ENCODE measurements at regions not wholly inside any gene's neighbourhood (a gene's known extent, or its start where the extent isn't known, plus 50 kb on each side); places are given as distances from the start of the nearest gene placed in this dataset.

DNA sequence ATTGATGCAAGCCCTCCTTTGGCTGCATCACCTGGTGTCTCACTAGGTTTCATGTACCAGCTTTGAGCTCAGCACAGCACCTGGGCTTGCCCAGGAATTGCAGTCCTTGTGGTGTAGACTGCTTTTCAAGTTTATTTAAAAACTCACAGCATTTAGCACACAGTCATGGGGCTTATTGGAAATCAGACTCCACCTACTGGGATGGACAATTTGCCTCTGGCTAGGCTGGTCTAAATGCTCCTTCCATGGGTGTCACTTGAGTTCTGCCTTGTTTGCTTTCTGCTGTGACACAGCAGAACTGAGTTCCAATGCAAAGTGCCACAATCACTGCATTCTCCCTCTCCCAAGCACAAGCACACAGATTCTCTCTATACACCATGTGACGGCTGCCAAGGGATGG is 453.3 kb downstream of the GABRG2 start:
- Histone ChIP-seq H2AFZ (no peak overlapping the region), H3K4me1 (ENCODE audit: insufficient read depth) (no peaks in the 10 kb centered on the region), H4K20me1 (ENCODE audit: insufficient read depth, poor library complexity, severe bottlenecking) (no peaks in the 10 kb centered on the region)

DNA sequence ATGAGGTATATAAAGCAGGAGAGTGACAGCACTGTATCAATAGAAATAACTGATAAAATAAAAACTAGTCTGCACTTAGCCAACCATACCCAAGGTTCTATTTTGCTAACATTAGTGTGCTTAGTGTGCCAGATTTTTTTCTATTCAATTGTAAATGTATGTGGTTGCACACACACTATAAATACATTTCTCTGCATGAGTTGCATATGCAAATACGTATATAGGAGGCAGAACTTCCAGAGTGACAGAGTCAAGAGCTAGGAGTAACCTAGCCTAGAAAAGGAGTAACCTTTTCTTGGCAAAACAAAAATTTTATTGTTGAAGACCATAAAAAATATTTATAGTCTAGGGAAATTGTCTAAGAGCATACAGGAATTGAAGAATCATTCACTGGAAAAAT is 461.6 kb downstream of the GABRG2 start:
- no peaks in the 10 kb centered on the region for H3K4me1 ChIP-seq (ENCODE audit: insufficient read depth)
- H4K20me1 ChIP-seq (ENCODE audit: insufficient read depth, poor library complexity, severe bottlenecking), result no peaks in the 10 kb centered on the region
- no peak overlapping the region for H3K4me2 ChIP-seq
- no peak for DNase-seq (ENCODE audit: low spot score)
- H3K4me3 ChIP-seq, result no peak overlapping the region
- H3K9me2 ChIP-seq (replicated peaks; ENCODE audit: insufficient read depth), result no peaks in the 10 kb centered on the region
- no peak overlapping the region for H3K27ac ChIP-seq
- 76% methylated on average over 1 of the region's 1 CpG for WGBS (ENCODE audit: low lambda C conversion rate, missing lambda C conversion rate)
- H3K36me3 ChIP-seq (replicated peaks; ENCODE audit: insufficient read depth, low read depth), result no peaks in the 10 kb centered on the region
- no peaks in the 10 kb centered on the region for H3K9me3 ChIP-seq (ENCODE audit: low read depth)
- H3K79me2 ChIP-seq, result no peaks in the 10 kb centered on the region
- TF ChIP-seq, protein P1, sequence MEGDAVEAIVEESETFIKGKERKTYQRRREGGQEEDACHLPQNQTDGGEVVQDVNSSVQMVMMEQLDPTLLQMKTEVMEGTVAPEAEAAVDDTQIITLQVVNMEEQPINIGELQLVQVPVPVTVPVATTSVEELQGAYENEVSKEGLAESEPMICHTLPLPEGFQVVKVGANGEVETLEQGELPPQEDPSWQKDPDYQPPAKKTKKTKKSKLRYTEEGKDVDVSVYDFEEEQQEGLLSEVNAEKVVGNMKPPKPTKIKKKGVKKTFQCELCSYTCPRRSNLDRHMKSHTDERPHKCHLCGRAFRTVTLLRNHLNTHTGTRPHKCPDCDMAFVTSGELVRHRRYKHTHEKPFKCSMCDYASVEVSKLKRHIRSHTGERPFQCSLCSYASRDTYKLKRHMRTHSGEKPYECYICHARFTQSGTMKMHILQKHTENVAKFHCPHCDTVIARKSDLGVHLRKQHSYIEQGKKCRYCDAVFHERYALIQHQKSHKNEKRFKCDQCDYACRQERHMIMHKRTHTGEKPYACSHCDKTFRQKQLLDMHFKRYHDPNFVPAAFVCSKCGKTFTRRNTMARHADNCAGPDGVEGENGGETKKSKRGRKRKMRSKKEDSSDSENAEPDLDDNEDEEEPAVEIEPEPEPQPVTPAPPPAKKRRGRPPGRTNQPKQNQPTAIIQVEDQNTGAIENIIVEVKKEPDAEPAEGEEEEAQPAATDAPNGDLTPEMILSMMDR (IDR thresholded peaks at IDR 0.05; ENCODE audit: poor library complexity), result no peak
- no peak for TF ChIP-seq EZH2 (IDR thresholded peaks at IDR 0.05; ENCODE audit: borderline replicate concordance)
- no peak for TF ChIP-seq EZH2phosphoT487 (IDR thresholded peaks at IDR 0.05; ENCODE audit: low read depth, severe bottlenecking, unreplicated experiment)
- no peak overlapping the region for H2AFZ ChIP-seq
- H3K27me3 ChIP-seq, result no peaks in the 10 kb centered on the region

More for the DNA sequence above, 453.3 kb downstream of the GABRG2 start:
- Histone ChIP-seq H3K9me3 (ENCODE audit: low read depth) (no peaks in the 10 kb centered on the region), H3K36me3 (replicated peaks; ENCODE audit: insufficient read depth, low read depth) (no peaks in the 10 kb centered on the region), H3K9me2 (replicated peaks; ENCODE audit: insufficient read depth) (no peaks in the 10 kb centered on the region), H3K27me3 (no peaks in the 10 kb centered on the region), H3K4me2 (no peak overlapping the region), H3K79me2 (no peaks in the 10 kb centered on the region), H3K27ac (no peak overlapping the region), H3K4me3 (no peak overlapping the region)
- TF ChIP-seq, protein P1 (IDR thresholded peaks at IDR 0.05; ENCODE audit: poor library complexity), result no peak
- no peak for TF ChIP-seq EZH2phosphoT487 (IDR thresholded peaks at IDR 0.05; ENCODE audit: low read depth, severe bottlenecking, unreplicated experiment)
- no peak for TF ChIP-seq EZH2 (IDR thresholded peaks at IDR 0.05; ENCODE audit: borderline replicate concordance)
- WGBS (ENCODE audit: low lambda C conversion rate, missing lambda C conversion rate), result 88% methylated on average over 1 of the region's 1 CpG
- no peak for DNase-seq (ENCODE audit: low spot score)

DNA sequence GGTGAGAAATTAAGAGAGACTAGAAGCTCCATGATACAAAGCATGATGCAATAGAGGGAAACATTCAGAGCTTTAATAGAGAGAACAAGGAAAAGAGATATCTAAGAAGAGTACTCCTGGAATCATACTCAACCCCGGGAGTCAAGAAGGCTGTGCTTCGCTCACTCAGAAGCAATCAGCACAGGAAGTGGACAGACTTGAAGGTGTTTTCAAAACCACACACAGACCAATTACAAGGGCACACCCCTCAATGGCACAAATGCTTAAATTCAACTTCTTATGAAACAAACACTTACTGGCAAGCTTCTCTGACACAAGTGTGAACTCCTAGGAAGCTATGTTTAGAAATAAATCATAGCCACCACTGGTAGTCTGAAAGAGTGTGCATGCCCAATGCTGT is 462.3 kb downstream of the GABRG2 start:
- H4K20me1 ChIP-seq (ENCODE audit: insufficient read depth, poor library complexity, severe bottlenecking), result no peaks in the 10 kb centered on the region
- no peaks in the 10 kb centered on the region for H3K79me2 ChIP-seq
- no peaks in the 10 kb centered on the region for H3K27me3 ChIP-seq
- TF ChIP-seq EZH2phosphoT487 (IDR thresholded peaks at IDR 0.05; ENCODE audit: low read depth, severe bottlenecking, unreplicated experiment), result no peak
- no peak for TF ChIP-seq EZH2 (IDR thresholded peaks at IDR 0.05; ENCODE audit: borderline replicate concordance)
- TF ChIP-seq, protein P1 (IDR thresholded peaks at IDR 0.05; ENCODE audit: poor library complexity), result no peak
- 91% methylated on average over 2 of the region's 2 CpGs for WGBS (ENCODE audit: low lambda C conversion rate, missing lambda C conversion rate)
- no peaks in the 10 kb centered on the region for H3K4me1 ChIP-seq (ENCODE audit: insufficient read depth)
- H3K4me3 ChIP-seq, result no peak overlapping the region
- H2AFZ ChIP-seq, result no peak overlapping the region
- H3K4me2 ChIP-seq, result no peak overlapping the region
- no peak for DNase-seq (ENCODE audit: low spot score)
- H3K9me2 ChIP-seq (replicated peaks; ENCODE audit: insufficient read depth), result no peaks in the 10 kb centered on the region
- H3K9me3 ChIP-seq (ENCODE audit: low read depth), result no peaks in the 10 kb centered on the region
- no peak overlapping the region for H3K27ac ChIP-seq
- no peaks in the 10 kb centered on the region for H3K36me3 ChIP-seq (replicated peaks; ENCODE audit: insufficient read depth, low read depth)

DNA sequence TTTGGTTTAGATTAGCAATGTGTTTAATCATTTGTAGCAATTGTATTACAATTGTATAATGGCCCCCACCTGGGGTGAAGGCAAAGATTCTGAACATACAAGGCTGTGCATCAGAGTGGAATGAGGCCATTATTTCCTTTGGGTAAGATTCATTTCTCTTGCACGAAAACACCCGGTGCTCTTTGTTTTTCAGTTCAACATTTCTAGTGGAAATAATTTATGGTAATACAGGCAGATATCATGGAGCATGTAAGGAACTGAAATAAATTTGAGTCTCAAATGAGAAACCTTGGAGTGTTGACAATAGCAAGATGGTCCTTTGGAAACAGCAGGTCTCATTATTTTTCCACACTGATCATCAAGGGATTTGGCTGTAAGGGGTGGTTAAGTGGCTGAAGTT is 475.9 kb downstream of the GABRG2 start:
- no peaks in the 10 kb centered on the region for H4K20me1 ChIP-seq (ENCODE audit: insufficient read depth, poor library complexity, severe bottlenecking)
- H3K4me3 ChIP-seq, result no peak overlapping the region
- no peaks in the 10 kb centered on the region for H3K9me2 ChIP-seq (replicated peaks; ENCODE audit: insufficient read depth)
- no peak overlapping the region for H3K27ac ChIP-seq
- H3K4me2 ChIP-seq, result no peak overlapping the region
- TF ChIP-seq, protein P1 (IDR thresholded peaks at IDR 0.05; ENCODE audit: poor library complexity), result no peak
- TF ChIP-seq EZH2phosphoT487 (IDR thresholded peaks at IDR 0.05; ENCODE audit: low read depth, severe bottlenecking, unreplicated experiment) (no peak), EZH2 (IDR thresholded peaks at IDR 0.05; ENCODE audit: borderline replicate concordance) (no peak)
- WGBS (ENCODE audit: low lambda C conversion rate, missing lambda C conversion rate), result 83% methylated on average over 2 of the region's 2 CpGs
- H2AFZ ChIP-seq, result no peak overlapping the region
- no peaks in the 10 kb centered on the region for H3K79me2 ChIP-seq
- no peak for DNase-seq (ENCODE audit: low spot score)
- H3K36me3 ChIP-seq (replicated peaks; ENCODE audit: insufficient read depth, low read depth), result no peaks in the 10 kb centered on the region
- H3K9me3 ChIP-seq (ENCODE audit: low read depth), result no peaks in the 10 kb centered on the region
- no peaks in the 10 kb centered on the region for H3K27me3 ChIP-seq
- H3K4me1 ChIP-seq (ENCODE audit: insufficient read depth), result no peaks in the 10 kb centered on the region
